K562 (cell line): ENCODE measurements at regions not wholly inside any gene's neighbourhood (a gene's known extent, or its start where the extent isn't known, plus 50 kb on each side); places are given as distances from the start of the nearest gene placed in this dataset.

Experiments used
- GATA2 ChIP-seq: sonication (generic); formaldehyde crosslinking; IDR thresholded peaks from 2 replicates; pipeline ENCODE4 v1.4.0; 2020; ENCODE audit warnings: mild to moderate bottlenecking, missing genetic modification reagents
- POLR3A ChIP-seq: IDR thresholded peaks from 2 replicates; pipeline ENCODE4 v1.6.1; 2011; ENCODE audit warnings: borderline replicate concordance, mild to moderate bottlenecking, moderate library complexity; ENCODE audit not compliant: insufficient read length, insufficient read depth; ENCODE audit errors: extremely low read depth
- RAD21 ChIP-seq, 2 experiments: fragments of 250-450 bp in 1 of 2; fragments of 450-650 bp in 1 of 2; sonication (Bioruptor Pico) in 1 of 2; formaldehyde crosslinking in 1 of 2; IDR thresholded peaks in 1 of 2; conservative IDR thresholded peaks in 1 of 2; 2 replicates each; pipeline versions ENCODE4 v1.4.0 to v1.8.0; 2020 to 2022; ENCODE audit warnings: mild to moderate bottlenecking in 2 of 2, moderate library complexity in 1 of 2
- TOE1 ChIP-seq, 2 experiments: fragments of 450-650 bp in 1 of 2; sonication (generic) in 1 of 2; formaldehyde crosslinking in 1 of 2; IDR thresholded peaks; 2 replicates each; pipeline versions ENCODE4 v1.7.1 to v1.8.0; 2016 to 2022; ENCODE audit warnings: borderline replicate concordance in 2 of 2, mild to moderate bottlenecking in 2 of 2, antibody characterized with exemption in 1 of 2, inconsistent platforms in 1 of 2, low read depth in 1 of 2, missing genetic modification reagents in 1 of 2, moderate library complexity in 1 of 2
- ZNF274 ChIP-seq: IDR thresholded peaks from 2 replicates; pipeline ENCODE4 v1.6.1; 2011; ENCODE audit warnings: low read depth, mild to moderate bottlenecking, low read length, moderate library complexity, borderline replicate concordance
- TF ChIP-seq, protein P1 (sequence below), 3 experiments: IDR thresholded peaks in 2 of 3; conservative IDR thresholded peaks in 1 of 3; 2 replicates each; pipeline ENCODE4 v1.5.1; 2011 to 2012; ENCODE audit warnings: low read length in 3 of 3, mild to moderate bottlenecking in 3 of 3, control low read depth in 2 of 3, improper control_type of control experiment in 1 of 3, inconsistent platforms in 1 of 3, low read depth in 1 of 3, mixed read lengths in 1 of 3, moderate library complexity in 1 of 3; ENCODE audit not compliant: insufficient read depth in 2 of 3
- TF ChIP-seq, protein P2 (sequence below): conservative IDR thresholded peaks from 2 replicates; pipeline ENCODE4 v1.6.1; 2011; ENCODE audit warnings: low read depth, mild to moderate bottlenecking, low read length; ENCODE audit not compliant: control insufficient read depth
- TF ChIP-seq, protein P3 (sequence below): fragments of 250-450 bp; sonication (Bioruptor Pico); IDR thresholded peaks from 2 replicates; pipeline ENCODE4 v1.8.0; 2022; ENCODE audit warnings: moderate library complexity, mild to moderate bottlenecking, inconsistent platforms

DNA sequence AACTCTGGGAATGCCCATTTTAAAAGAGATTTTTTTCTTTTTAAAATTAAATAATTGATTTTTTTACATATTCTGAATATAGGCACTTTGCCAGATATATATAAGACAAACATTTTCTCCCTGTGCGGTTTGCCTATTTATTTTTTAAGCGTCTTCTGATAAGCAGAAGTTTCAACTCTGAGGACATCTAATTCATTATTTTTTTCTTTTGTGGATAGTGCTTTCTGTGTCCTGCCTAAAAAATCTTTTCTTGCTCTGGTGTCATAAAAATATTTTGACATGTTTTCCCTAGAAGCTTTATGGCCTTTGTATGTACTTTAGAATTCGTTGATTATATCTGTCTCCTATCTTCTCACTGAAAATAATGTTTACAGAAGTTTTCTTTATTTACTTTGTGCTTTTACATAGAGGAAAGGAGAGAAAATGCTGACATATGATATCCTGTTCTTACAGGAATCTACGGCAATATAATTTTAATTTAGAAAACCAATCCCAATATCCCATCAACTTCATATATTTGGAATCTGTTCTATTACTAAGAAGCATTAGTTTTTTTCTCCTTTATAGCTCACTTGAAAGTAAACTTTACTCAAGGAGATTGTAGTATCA, 111.9 kb upstream of the EFNA5 start:
- TF ChIP-seq RAD21 (CRISPR knock-in tag; conservative IDR thresholded peaks at IDR 0.05 in 1 of 2, IDR thresholded peaks at IDR 0.05 in 1 of 2) (no peak), ZNF274 (no peak), POLR3A (no peak), TOE1 (IDR thresholded peaks at IDR 0.05; ENCODE audit: borderline replicate concordance) (no peak), TOE1 (CRISPR knock-in tag; IDR thresholded peaks at IDR 0.05; ENCODE audit: borderline replicate concordance, low read depth) (no peak), GATA2 (CRISPR knock-in tag) (no peak)
- TF ChIP-seq, protein P1, sequence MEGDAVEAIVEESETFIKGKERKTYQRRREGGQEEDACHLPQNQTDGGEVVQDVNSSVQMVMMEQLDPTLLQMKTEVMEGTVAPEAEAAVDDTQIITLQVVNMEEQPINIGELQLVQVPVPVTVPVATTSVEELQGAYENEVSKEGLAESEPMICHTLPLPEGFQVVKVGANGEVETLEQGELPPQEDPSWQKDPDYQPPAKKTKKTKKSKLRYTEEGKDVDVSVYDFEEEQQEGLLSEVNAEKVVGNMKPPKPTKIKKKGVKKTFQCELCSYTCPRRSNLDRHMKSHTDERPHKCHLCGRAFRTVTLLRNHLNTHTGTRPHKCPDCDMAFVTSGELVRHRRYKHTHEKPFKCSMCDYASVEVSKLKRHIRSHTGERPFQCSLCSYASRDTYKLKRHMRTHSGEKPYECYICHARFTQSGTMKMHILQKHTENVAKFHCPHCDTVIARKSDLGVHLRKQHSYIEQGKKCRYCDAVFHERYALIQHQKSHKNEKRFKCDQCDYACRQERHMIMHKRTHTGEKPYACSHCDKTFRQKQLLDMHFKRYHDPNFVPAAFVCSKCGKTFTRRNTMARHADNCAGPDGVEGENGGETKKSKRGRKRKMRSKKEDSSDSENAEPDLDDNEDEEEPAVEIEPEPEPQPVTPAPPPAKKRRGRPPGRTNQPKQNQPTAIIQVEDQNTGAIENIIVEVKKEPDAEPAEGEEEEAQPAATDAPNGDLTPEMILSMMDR (IDR thresholded peaks at IDR 0.05 in 2 of 3, conservative IDR thresholded peaks at IDR 0.05 in 1 of 3; ENCODE audit: insufficient read depth in 2 of 3, low read depth in 1 of 3, low read length in 3 of 3): no peak
- TF ChIP-seq, protein P2, sequence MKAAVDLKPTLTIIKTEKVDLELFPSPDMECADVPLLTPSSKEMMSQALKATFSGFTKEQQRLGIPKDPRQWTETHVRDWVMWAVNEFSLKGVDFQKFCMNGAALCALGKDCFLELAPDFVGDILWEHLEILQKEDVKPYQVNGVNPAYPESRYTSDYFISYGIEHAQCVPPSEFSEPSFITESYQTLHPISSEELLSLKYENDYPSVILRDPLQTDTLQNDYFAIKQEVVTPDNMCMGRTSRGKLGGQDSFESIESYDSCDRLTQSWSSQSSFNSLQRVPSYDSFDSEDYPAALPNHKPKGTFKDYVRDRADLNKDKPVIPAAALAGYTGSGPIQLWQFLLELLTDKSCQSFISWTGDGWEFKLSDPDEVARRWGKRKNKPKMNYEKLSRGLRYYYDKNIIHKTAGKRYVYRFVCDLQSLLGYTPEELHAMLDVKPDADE: no peak
- TF ChIP-seq, protein P3, sequence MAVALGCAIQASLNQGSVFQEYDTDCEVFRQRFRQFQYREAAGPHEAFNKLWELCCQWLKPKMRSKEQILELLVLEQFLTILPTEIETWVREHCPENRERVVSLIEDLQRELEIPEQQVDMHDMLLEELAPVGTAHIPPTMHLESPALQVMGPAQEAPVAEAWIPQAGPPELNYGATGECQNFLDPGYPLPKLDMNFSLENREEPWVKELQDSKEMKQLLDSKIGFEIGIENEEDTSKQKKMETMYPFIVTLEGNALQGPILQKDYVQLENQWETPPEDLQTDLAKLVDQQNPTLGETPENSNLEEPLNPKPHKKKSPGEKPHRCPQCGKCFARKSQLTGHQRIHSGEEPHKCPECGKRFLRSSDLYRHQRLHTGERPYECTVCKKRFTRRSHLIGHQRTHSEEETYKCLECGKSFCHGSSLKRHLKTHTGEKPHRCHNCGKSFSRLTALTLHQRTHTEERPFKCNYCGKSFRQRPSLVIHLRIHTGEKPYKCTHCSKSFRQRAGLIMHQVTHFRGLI (CRISPR knock-in tag): no peak
